Ovary (tissue), 3 donors: ENCODE measurements at regions not wholly inside any gene's neighbourhood (a gene's known extent, or its start where the extent isn't known, plus 50 kb on each side); places are given as distances from the start of the nearest gene placed in this dataset.

Experiments
- EP300 ChIP-seq: sonication (generic); formaldehyde crosslinking; IDR thresholded peaks from one replicate; pipeline ENCODE4 v1.6.1; 2017; ENCODE audit warnings: antibody characterized with exemption
- POLR2A ChIP-seq: fragments of 450-650 bp; IDR thresholded peaks from one replicate; pipeline ENCODE4 v1.6.1; 2017; ENCODE audit warnings: antibody characterized with exemption, mild to moderate bottlenecking, moderate library complexity
- TF ChIP-seq, protein P1 (sequence below), 3 donors: fragments of 450-650 bp in 2 of 3; fragments of 200-600 bp in 1 of 3; IDR thresholded peaks; one replicate each; pipeline versions ENCODE4 v1.5.1 to v1.8.0; 2016 to 2022; ENCODE audit warnings: antibody characterized with exemption in 3 of 3, mild to moderate bottlenecking in 1 of 3
- donor health status: DM: no; HTN: no; CAD: no.

DNA sequence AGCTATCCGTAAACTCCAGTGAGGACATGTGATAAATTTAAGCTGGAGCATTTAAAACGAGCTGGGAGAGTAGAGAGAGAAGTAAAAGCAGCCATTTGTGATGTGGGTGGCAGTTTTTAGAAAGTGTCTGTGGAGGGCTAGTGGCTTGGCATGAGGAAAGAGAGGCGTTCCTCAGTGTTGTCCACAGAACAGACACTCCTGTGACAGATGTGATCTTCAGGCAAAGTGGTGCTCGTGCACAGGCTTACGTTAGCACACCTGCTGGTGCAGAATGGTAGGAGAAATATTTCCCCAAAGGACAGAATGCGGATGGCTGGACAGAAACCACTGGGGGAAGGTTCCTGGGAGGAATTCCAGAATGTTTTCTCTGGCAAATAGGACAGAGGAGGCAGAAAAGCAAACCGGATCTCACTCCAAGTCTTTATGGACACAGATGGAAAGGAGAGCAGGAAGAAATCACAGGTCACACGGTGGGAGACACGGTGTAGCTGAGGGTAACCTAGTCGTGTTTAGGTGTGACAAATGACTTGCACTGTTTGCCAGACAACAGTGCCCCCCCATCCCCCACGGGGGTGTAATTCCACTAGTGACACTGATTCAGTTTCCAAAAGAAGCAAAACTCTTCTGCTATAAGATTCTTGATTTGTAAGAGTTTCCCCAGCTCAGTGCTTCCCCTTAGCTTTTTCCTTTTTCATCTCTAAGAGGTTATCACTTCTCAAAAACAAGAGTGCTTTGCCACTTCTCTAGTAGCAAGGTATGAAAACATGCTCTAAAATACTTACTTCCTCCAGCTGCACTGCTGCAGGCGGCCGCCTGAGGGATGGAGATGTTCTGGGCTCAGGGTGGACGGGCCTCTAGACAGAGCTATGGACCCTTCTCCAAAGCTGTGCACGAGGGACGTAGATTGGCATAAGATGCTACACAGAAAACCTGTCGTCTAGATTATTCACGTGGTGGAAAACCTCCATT, 293.2 kb downstream of the QKI start:
- TF ChIP-seq, protein P1, sequence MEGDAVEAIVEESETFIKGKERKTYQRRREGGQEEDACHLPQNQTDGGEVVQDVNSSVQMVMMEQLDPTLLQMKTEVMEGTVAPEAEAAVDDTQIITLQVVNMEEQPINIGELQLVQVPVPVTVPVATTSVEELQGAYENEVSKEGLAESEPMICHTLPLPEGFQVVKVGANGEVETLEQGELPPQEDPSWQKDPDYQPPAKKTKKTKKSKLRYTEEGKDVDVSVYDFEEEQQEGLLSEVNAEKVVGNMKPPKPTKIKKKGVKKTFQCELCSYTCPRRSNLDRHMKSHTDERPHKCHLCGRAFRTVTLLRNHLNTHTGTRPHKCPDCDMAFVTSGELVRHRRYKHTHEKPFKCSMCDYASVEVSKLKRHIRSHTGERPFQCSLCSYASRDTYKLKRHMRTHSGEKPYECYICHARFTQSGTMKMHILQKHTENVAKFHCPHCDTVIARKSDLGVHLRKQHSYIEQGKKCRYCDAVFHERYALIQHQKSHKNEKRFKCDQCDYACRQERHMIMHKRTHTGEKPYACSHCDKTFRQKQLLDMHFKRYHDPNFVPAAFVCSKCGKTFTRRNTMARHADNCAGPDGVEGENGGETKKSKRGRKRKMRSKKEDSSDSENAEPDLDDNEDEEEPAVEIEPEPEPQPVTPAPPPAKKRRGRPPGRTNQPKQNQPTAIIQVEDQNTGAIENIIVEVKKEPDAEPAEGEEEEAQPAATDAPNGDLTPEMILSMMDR (IDR thresholded peaks at IDR 0.05), result no peak
- TF ChIP-seq POLR2A (no peak), EP300 (no peak)
